ENCODE measurements at regions not wholly inside any gene's neighbourhood (a gene's known extent, or its start where the extent isn't known, plus 50 kb on each side); places are given as distances from the start of the nearest gene placed in this dataset. TPM values are rescaled to one million over a fixed set of nuclear protein-coding genes. Genes with fewer than 3 reads are reported as not detected.

DNA sequence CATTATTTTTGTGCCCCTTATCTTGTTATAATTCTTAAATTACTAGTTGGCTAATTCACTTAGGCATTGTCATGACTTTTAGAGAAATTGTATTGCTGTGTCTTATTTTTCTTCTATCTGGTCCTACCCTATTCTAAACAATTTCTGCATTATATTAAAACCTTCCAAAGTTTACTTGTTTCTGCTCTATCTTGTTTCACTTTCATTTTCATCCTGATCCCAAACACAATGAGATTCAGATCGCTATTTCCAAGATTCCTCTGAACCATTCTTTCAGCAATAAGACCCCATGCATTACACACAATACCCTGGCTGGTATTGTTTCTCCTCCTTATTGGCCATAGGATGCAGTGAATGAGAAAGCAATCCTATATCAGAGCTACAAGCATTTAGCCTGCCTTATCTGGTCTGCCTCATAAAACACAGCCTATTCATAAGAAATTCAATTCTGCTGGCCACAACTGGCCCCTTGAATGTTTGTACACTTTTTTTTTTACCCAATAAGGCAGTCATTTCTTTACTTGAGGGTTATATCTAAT is 69.9 kb upstream of the POU3F2 start:
- H3K4me3 Mint-ChIP-seq: no peak overlapping the region
- peaks cover 25% of the 10 kb centered on the region for H3K27me3 Mint-ChIP-seq
- intact Hi-C loops (cut with DNase I, micrococcal nuclease): loop anchor here in 1 of 2 experiments (10.0 kb wide), 1 partner anchor 350 kb away; no protein-coding TSS in a partner anchor
- no peak overlapping the region for H3K27ac Mint-ChIP-seq
- DNase-seq (no peak), ATAC-seq (no peak)
- no peaks in the 10 kb centered on the region for H3K9me3 Mint-ChIP-seq (ENCODE audit: low read depth)
- ChIA-PET POLR2A (no interaction called here), CTCF (no interaction called here)
- no peaks in the 10 kb centered on the region for H3K36me3 Mint-ChIP-seq (ENCODE audit: low read depth)
- peaks cover 6% of the 10 kb centered on the region for H3K4me1 Mint-ChIP-seq

DNA sequence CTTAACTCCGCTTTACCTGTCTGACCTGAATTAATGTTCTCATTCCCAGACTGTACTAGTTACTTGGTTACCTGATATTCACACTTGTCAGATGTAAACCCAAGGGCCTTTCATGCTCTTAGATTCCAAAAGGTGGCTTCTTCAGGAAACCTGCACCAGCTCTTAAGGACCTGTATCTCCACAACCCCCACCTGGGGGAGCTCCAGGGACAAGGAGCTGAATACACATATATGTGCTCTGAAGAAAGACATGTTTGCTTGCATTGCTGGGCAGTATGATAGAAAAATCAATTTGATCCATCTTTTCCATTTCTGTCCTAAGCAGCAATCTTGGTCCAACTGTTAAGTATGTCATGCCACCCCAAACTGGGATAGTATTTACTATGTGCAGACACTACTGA is 64.8 kb upstream of the POU3F2 start:
- intact Hi-C loops (cut with DNase I, micrococcal nuclease): loop anchor here (1.0 to 10.0 kb wide), 4 partner anchors 76 to 349 kb away; no protein-coding TSS in a partner anchor
- DNase-seq: peak; percentile 48
- CTCF ChIA-PET: interaction anchor here (0.5 to 1.6 kb wide), 3 partner anchors 11 to 350 kb away, joined by 3 to 5 read pairs (median 3); no protein-coding TSS in a partner anchor

DNA sequence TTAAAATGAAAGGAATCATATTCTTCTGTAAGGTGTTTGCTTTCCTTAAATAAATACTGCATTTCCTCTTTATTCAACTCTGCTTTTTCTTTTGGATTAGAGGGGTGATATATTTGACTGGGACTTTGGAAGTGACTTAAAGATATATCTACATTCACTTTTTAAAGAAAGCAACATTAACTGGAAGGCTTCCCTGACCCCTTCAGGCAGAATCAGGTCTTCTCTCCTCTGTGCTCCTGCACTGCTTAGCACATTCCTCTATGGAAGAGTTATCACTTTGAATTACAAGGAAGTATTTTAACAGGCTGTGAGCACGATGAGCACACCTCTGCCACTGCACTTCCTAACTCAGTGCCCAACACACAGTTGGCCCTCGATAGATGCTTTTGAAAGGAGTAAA is 59.2 kb upstream of the POU3F2 start:
- H3K9me3 Mint-ChIP-seq (ENCODE audit: low read depth): no peaks in the 10 kb centered on the region
- peaks cover 34% of the 10 kb centered on the region for H3K27me3 Mint-ChIP-seq
- H3K4me1 Mint-ChIP-seq: no peaks in the 10 kb centered on the region
- DNase-seq: no peak
- CTCF ChIA-PET: no interaction called here
- intact Hi-C loops (cut with DNase I, micrococcal nuclease): no loop called here
- H3K36me3 Mint-ChIP-seq (ENCODE audit: low read depth): no peaks in the 10 kb centered on the region
- H3K27ac Mint-ChIP-seq: no peak overlapping the region
- POLR2A ChIA-PET: no interaction called here
- ATAC-seq: no peak
- H3K4me3 Mint-ChIP-seq: no peak overlapping the region

More for the DNA sequence above, 64.8 kb upstream of the POU3F2 start:
- Mint-ChIP-seq H3K4me3 (no peak overlapping the region), H3K9me3 (ENCODE audit: low read depth) (no peaks in the 10 kb centered on the region), H3K36me3 (ENCODE audit: low read depth) (no peaks in the 10 kb centered on the region), H3K4me1 (peaks cover under 1% of the 10 kb centered on the region), H3K27me3 (peaks cover 24% of the 10 kb centered on the region), H3K27ac (no peak overlapping the region)
- no peak for ATAC-seq
- POLR2A ChIA-PET: no interaction called here

DNA sequence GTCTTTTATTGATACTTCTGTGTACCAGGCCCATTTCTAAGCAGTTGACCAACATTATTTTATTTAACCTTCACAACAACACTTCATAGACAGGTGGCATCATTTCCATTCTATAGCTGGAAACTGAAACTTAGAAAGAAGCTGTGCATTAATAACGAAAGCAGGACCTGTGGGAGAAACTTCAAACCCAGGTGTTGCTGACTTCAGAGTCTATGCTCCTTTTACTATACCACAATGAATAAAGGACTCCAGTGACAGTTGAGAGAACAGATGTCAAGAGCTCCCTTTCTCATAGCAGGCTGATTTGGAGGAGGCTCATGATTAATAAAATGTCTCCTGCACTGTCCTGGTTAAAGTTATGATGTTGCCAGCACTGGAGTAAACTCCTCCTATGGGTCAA is 56.6 kb upstream of the POU3F2 start:
- Mint-ChIP-seq H3K36me3 (ENCODE audit: low read depth) (no peaks in the 10 kb centered on the region), H3K4me1 (no peaks in the 10 kb centered on the region), H3K9me3 (ENCODE audit: low read depth) (no peaks in the 10 kb centered on the region), H3K4me3 (no peak overlapping the region), H3K27me3 (peaks cover 32% of the 10 kb centered on the region), H3K27ac (no peak overlapping the region)
- ChIA-PET POLR2A (no interaction called here), CTCF (no interaction called here)
- DNase-seq (no peak), ATAC-seq (peak; percentile 78)
- intact Hi-C loops (cut with DNase I, micrococcal nuclease): no loop called here

DNA sequence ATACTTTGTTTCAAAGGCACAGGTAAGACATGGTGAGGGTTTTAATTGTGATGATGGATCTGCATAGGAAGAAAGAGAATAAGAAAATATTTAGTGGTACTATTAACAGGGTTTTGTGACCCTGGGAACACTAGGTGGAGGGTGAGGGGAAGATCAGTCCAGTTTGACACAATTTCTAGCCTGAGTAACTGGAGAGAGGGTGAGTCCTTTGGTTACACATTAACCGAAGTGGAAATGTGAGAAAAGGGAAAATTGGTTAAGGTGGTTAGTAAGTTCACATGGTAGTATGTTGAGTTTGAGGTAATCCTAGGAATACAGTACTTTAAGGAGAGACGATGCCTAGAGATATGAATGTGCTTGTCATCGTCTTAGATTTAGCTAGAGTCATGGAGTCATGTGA is 54.8 kb upstream of the POU3F2 start:
- no peak for DNase-seq
- ATAC-seq: no peak
- ChIA-PET CTCF (interaction anchor here (0.5 to 0.9 kb wide), 2 partner anchors 21 to 1310 kb away, joined by 3 read pairs; no protein-coding TSS in a partner anchor), POLR2A (no interaction called here)
- Mint-ChIP-seq H3K27ac (no peak overlapping the region), H3K36me3 (ENCODE audit: low read depth) (no peaks in the 10 kb centered on the region), H3K4me3 (no peak overlapping the region), H3K4me1 (no peaks in the 10 kb centered on the region), H3K27me3 (peaks cover 28% of the 10 kb centered on the region), H3K9me3 (ENCODE audit: low read depth) (no peaks in the 10 kb centered on the region)
- intact Hi-C loops (cut with DNase I, micrococcal nuclease): no loop called here

DNA sequence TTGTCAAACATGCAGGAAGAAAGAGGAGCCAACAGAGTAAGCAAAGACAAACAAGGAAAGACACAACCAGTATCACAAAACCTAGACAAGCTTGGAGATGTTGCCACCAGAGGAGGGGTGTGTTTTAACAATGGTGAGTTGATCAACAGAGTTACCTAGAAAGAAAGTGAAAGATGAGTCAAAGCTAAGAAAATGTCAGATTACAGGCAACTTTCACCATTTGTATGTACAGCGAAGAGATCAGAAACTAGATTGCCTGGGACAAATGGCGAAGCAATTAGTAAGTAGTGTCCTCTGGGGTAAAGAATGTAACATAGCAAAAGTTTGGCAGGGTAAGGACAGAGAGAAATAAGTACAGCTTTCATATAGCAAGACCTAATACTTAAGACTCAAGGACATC is 51.6 kb upstream of the POU3F2 start:
- ChIA-PET CTCF (no interaction called here), POLR2A (no interaction called here)
- H3K27me3 Mint-ChIP-seq: peaks cover 36% of the 10 kb centered on the region
- H3K4me3 Mint-ChIP-seq: no peak overlapping the region
- no peak overlapping the region for H3K27ac Mint-ChIP-seq
- no peaks in the 10 kb centered on the region for H3K36me3 Mint-ChIP-seq (ENCODE audit: low read depth)
- H3K9me3 Mint-ChIP-seq (ENCODE audit: low read depth): no peaks in the 10 kb centered on the region
- ATAC-seq (peak; percentile 36), DNase-seq (no peak)
- H3K4me1 Mint-ChIP-seq: no peaks in the 10 kb centered on the region
- intact Hi-C loops (cut with DNase I, micrococcal nuclease): no loop called here

DNA sequence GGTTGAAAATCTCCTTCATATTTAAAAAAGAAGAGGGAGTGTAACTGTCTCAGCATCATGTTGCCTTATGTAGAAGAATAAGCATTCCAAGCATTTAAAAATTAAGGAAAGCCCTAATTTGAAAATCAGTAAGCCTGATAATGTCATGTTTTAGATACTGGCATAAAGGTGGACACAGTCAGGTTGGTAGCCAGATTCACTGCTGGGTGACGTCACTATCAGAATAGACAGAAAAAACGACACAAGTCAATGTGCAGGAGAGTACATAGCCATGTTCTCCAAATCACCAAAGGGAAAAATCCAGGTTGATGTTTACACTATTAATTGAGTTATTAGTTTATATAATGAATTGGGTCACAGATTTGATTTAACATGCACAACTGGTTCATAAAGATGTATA is 50.8 kb upstream of the POU3F2 start:
- H3K4me1 Mint-ChIP-seq: no peaks in the 10 kb centered on the region
- intact Hi-C loops (cut with DNase I, micrococcal nuclease): no loop called here
- CTCF ChIA-PET: no interaction called here

More for the DNA sequence above, 50.8 kb upstream of the POU3F2 start:
- Mint-ChIP-seq H3K27ac (no peak overlapping the region), H3K9me3 (ENCODE audit: low read depth) (no peaks in the 10 kb centered on the region), H3K27me3 (peaks cover 38% of the 10 kb centered on the region), H3K4me3 (no peak overlapping the region), H3K36me3 (ENCODE audit: low read depth) (no peaks in the 10 kb centered on the region)
- POLR2A ChIA-PET: no interaction called here
- DNase-seq: no peak
- no peak for ATAC-seq

Small RNA genes in the stretch of these regions (microRNA-seq; reads per million reads assigned to microRNA genes)
- gene MIR2113 (ENCODE audit: borderline replicate concordance): not detected
